HG03521 (cell line): ENCODE measurements at regions not wholly inside any gene's neighbourhood (a gene's known extent, or its start where the extent isn't known, plus 50 kb on each side); places are given as distances from the start of the nearest gene placed in this dataset.
"Not testable (repeated sequence)": the region's sequence is repeated elsewhere in the genome, so short reads cannot be mapped to it uniquely, and the experiment has no call there.

Experiments used
- ATAC-seq: cut with Tn5 transposase; IDR thresholded peaks from one replicate; pipeline ENCODE4 v1.9.1; 2021; ENCODE audit warnings: mild to moderate bottlenecking, moderate library complexity; ENCODE audit not compliant: unreplicated experiment

GRCh38 chr5:138649316-138649720 lies 74.1 kb upstream of the HSPA9 start:
- ATAC-seq: no peak

DNA sequence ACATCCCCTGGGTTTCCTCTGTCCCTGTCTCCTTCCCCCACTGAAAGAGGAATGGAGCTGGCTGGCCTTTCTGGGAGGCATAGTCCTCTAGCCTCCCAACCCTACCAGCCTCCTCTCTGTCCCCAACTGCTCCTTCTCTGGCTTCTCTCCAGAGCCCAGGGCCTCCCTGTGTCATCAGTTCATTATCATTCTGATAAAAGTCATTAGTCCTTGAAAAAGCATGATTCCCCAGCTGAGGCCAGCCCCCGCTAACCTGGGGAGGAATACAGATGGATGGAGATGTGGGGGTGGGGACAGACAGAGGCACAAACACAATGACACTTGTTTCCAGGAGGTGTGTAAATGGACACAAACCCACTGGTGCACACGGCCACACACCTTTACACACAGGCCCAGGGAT lies 73.6 kb upstream of the HSPA9 start:
- no peak for ATAC-seq

- no peak for ATAC-seq
These were observed 72.7 kb upstream of the HSPA9 start for GRCh38 chr5:138647794-138648410.

- no peak for ATAC-seq
These were observed 72.1 kb upstream of the HSPA9 start for GRCh38 chr5:138647261-138647788.

GRCh38 chr5:138646671-138647070 lies 71.5 kb upstream of the HSPA9 start:
- ATAC-seq: no peak

GRCh38 chr5:138645778-138646575 lies 70.8 kb upstream of the HSPA9 start:
- no peak for ATAC-seq

GRCh38 chr5:138643040-138643791 lies 68.0 kb upstream of the HSPA9 start:
- ATAC-seq: no peak

DNA sequence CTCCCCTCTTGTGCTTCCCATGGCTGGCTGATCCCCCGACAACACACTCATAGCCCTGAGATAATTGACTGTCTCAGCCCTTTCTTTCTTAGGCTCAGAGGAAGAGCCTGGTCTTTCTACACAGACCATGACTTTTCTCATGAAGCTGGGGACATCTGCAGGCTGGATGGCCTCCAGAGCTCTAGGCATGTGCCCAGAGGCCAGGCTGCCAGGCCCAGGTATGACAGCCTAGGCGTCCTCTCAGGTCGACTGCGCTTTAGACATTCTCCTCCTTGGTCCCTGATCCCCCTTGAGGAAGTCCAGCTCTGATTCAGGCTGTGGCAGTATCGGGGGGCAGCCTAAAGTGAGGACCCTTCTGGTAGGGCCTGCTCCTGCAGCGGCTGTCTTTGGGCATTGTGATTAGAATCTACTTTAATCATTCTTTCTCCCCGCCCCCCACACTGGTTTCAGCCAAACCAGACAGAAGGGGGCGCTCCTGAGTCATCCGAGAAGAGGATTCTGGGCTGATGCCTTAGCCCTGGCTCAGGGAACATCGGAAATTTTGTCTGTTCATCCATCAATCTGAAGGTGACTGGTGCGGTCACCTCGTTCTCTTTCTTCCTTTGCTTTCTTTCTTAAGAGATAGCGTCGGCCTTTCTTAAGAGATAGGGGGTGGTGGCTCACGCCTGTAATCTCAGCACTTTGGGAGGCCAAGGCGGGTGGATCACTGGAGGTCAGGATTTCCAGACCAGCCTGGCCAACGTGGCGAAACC lies 66.5 kb upstream of the HSPA9 start:
- no peak for ATAC-seq

GRCh38 chr5:138640646-138641254 lies 65.5 kb upstream of the HSPA9 start:
- ATAC-seq: no peak

- ATAC-seq: no peak
These were observed 64.9 kb upstream of the HSPA9 start for GRCh38 chr5:138640138-138640537.

DNA sequence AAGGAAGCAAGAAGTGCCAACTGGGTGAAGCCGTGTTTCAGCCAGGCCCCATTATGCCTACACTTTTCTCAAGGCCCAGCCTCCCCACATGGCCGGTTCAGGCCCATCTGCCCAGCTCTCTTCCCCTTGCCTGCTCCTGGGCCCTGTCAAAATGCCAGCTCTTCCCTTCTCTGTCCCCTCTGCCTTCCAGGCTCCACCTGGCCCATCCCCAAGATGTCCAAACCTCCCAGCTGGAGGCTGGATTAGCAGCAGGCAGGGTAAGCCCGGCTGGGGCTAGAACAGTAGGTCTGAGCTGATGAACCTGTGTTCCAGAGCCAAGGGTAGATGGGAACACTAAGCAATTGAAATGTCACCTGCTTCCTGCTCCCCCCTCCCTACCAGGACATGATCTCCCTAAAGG lies 64.1 kb upstream of the HSPA9 start:
- no peak for ATAC-seq

GRCh38 chr5:138637256-138637655 lies 62.1 kb upstream of the HSPA9 start:
- no peak for ATAC-seq

DNA sequence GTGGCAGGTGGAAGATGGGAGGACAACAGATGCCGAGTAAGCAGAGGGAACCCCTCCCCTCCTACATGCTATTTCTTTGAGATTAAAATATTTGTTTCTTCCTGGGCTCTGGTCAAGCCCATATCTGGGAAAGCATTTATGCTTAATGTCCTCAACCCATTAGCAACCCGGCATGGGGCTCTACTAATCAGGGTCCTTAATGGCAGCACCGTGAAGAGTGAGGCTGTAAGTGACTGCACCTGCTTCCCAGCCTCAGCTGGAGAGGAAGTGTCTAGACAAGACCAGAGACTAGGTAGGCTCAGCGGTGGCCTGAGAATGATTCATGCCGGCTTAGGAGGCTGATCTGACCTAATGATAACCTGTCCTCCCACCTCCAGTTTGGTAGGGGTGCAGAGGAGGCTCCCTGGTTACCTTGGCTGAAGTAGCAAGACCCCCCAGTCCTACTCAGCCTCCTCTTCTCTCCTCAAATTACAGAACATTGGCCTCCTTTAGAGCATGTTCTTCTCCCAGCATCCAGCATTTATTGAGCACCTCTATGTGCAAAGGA lies 61.3 kb upstream of the HSPA9 start:
- ATAC-seq: no peak

- ATAC-seq: no peak
These were observed 60.5 kb upstream of the HSPA9 start for GRCh38 chr5:138635708-138636107.

GRCh38 chr5:138635265-138635664 lies 60.1 kb upstream of the HSPA9 start:
- ATAC-seq: no peak

DNA sequence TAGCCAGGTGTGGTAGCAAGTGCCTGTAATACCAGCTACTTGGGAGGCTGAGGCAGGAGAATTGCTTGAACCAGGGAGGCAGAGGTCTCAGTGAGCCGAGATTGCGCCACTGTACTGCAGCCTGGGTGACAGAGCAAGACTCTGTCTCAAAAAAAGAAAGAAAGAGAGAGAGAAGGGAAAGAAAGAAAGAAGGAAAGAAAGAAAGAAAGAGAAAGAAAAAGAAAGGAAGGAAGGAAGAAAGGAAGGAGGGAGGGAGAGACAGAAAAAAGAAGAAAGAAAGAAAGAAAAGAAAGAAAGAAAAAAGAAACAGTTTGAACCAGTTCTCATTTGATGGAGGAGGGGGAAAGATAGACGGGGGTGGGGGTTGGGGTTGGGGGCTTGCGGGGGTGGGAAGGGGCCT lies 59.6 kb upstream of the HSPA9 start:
- ATAC-seq: not testable (repeated sequence)

GRCh38 chr5:138632900-138633489 lies 57.8 kb upstream of the HSPA9 start:
- no peak for ATAC-seq

- ATAC-seq: no peak
These were observed 56.1 kb upstream of the HSPA9 start for GRCh38 chr5:138631096-138631928.

DNA sequence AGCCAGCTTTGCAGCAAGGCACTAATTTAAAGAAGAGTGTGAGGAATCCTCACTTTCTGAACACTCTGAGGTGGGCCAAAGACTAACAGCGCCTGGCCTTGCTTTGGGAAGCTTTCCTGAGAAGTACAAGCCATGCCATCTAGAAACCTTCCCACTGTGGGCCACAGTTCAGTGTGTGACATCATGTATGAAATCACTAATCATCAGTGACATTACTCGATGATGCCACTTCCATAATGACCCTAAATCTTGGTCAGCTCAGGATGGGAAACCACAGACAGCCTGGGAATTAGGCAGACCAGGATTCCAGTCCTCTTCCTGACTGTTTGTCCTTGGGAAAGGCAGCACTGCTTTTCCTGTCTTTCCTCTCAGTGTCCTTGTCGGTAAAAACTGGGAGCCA lies 54.2 kb upstream of the HSPA9 start:
- no peak for ATAC-seq
